ENCODE measurements at regions not wholly inside any gene's neighbourhood (a gene's known extent, or its start where the extent isn't known, plus 50 kb on each side); places are given as distances from the start of the nearest gene placed in this dataset.

- TF ChIP-seq EZH2 (IDR thresholded peaks at IDR 0.05; ENCODE audit: borderline replicate concordance, insufficient read depth, low read length, poor library complexity, severe bottlenecking) (no peak), EP300 (conservative IDR thresholded peaks at IDR 0.05; ENCODE audit: poor library complexity, severe bottlenecking) (no peak), POLR2AphosphoS5 (IDR thresholded peaks at IDR 0.05) (no peak), TAF1 (IDR thresholded peaks at IDR 0.05; ENCODE audit: low read depth) (no peak), CTCF (IDR thresholded peaks at IDR 0.05; ENCODE audit: poor library complexity, severe bottlenecking) (no peak), RAD21 (conservative IDR thresholded peaks at IDR 0.05) (no peak)
These were observed 253.1 kb downstream of the FZD1 start for GRCh38 chr7:91517201-91517785.

All from neural cell (in vitro differentiated cells).